Neutrophil (primary cell): ENCODE measurements at regions not wholly inside any gene's neighbourhood (a gene's known extent, or its start where the extent isn't known, plus 50 kb on each side); places are given as distances from the start of the nearest gene placed in this dataset.

Experiments
- H3K27ac ChIP-seq: fragments of 200-600 bp; sonication (generic); 2 replicates; pipeline ENCODE4 v1.5.1; 2016; ENCODE audit warnings: mild to moderate bottlenecking, moderate library complexity
- H3K27me3 ChIP-seq: fragments of 200-600 bp; sonication (generic); 2 replicates; pipeline ENCODE4 v1.6.0; 2016; ENCODE audit warnings: mild to moderate bottlenecking
- H3K36me3 ChIP-seq: fragments of 200-600 bp; sonication (generic); 2 replicates; pipeline ENCODE4 v1.5.1; 2017
- H3K4me1 ChIP-seq, 2 experiments: fragments of 200-600 bp in 1 of 2; sonication (generic) in 1 of 2; 1 replicate in 1 of 2; 2 replicates in 1 of 2; pipeline versions ENCODE4 v1.5.1 to v1.6.1; 2013 to 2016; ENCODE audit warnings: low read depth in 1 of 2, low read length in 1 of 2, mild to moderate bottlenecking in 1 of 2, moderate library complexity in 1 of 2; ENCODE audit not compliant: control insufficient read depth in 1 of 2, insufficient read depth in 1 of 2
- H3K4me3 ChIP-seq, 2 experiments: fragments of 200-600 bp in 1 of 2; sonication (generic) in 1 of 2; 1 replicate in 1 of 2; 2 replicates in 1 of 2; pipeline ENCODE4 v1.5.1; 2013 to 2016; ENCODE audit warnings: low read depth in 1 of 2, low read length in 1 of 2, mild to moderate bottlenecking in 1 of 2, moderate library complexity in 1 of 2
- H3K9me3 ChIP-seq: fragments of 200-600 bp; sonication (generic); 2 replicates; pipeline ENCODE4 v1.5.1; 2016
- CTCF ChIP-seq: fragments of 200-600 bp; sonication (generic); IDR thresholded peaks from 2 replicates; pipeline ENCODE4 v1.5.1; 2016; ENCODE audit warnings: antibody characterized with exemption

- no peaks in the 10 kb centered on the region for H3K27me3 ChIP-seq
- no peaks in the 10 kb centered on the region for H3K36me3 ChIP-seq
- H3K9me3 ChIP-seq, result no peaks in the 10 kb centered on the region
- no peaks in the 10 kb centered on the region for H3K4me1 ChIP-seq
- no peak overlapping the region for H3K27ac ChIP-seq
- no peak overlapping the region for H3K4me3 ChIP-seq
- TF ChIP-seq CTCF, result no peak
These were observed 167.2 kb downstream of the FAT3 start for GRCh38 chr11:92391808-92392207.

GRCh38 chr11:92393218-92393617, 168.6 kb downstream of the FAT3 start:
- H3K4me1 ChIP-seq, result no peaks in the 10 kb centered on the region
- H3K27me3 ChIP-seq, result no peaks in the 10 kb centered on the region
- no peak for TF ChIP-seq CTCF
- no peaks in the 10 kb centered on the region for H3K36me3 ChIP-seq
- H3K9me3 ChIP-seq, result no peaks in the 10 kb centered on the region
- no peak overlapping the region for H3K4me3 ChIP-seq
- H3K27ac ChIP-seq, result no peak overlapping the region

GRCh38 chr11:92396133-92396532, 171.5 kb downstream of the FAT3 start:
- no peaks in the 10 kb centered on the region for H3K9me3 ChIP-seq
- no peaks in the 10 kb centered on the region for H3K27me3 ChIP-seq
- no peaks in the 10 kb centered on the region for H3K36me3 ChIP-seq
- H3K27ac ChIP-seq, result no peak overlapping the region
- no peak for TF ChIP-seq CTCF
- no peak overlapping the region for H3K4me3 ChIP-seq
- no peaks in the 10 kb centered on the region for H3K4me1 ChIP-seq

- TF ChIP-seq CTCF, result no peak
- Histone ChIP-seq H3K4me3 (no peak overlapping the region), H3K27ac (no peak overlapping the region), H3K27me3 (no peaks in the 10 kb centered on the region), H3K9me3 (no peaks in the 10 kb centered on the region), H3K4me1 (no peaks in the 10 kb centered on the region), H3K36me3 (no peaks in the 10 kb centered on the region)
These were observed 172.7 kb downstream of the FAT3 start for GRCh38 chr11:92397221-92397755.

- Histone ChIP-seq H3K36me3 (no peaks in the 10 kb centered on the region), H3K9me3 (no peaks in the 10 kb centered on the region), H3K27ac (no peak overlapping the region), H3K4me1 (no peaks in the 10 kb centered on the region), H3K4me3 (no peak overlapping the region), H3K27me3 (no peaks in the 10 kb centered on the region)
- no peak for TF ChIP-seq CTCF
These were observed 175.1 kb downstream of the FAT3 start for GRCh38 chr11:92399705-92400104.

- H3K4me3 ChIP-seq, result no peak overlapping the region
- no peak overlapping the region for H3K27ac ChIP-seq
- no peaks in the 10 kb centered on the region for H3K27me3 ChIP-seq
- TF ChIP-seq CTCF, result no peak
- H3K9me3 ChIP-seq, result no peaks in the 10 kb centered on the region
- no peaks in the 10 kb centered on the region for H3K36me3 ChIP-seq
- no peaks in the 10 kb centered on the region for H3K4me1 ChIP-seq
These were observed 176.9 kb downstream of the FAT3 start for GRCh38 chr11:92401520-92401919.
